Esophagus squamous epithelium (tissue), 5 donors: ENCODE measurements at regions not wholly inside any gene's neighbourhood (a gene's known extent, or its start where the extent isn't known, plus 50 kb on each side); places are given as distances from the start of the nearest gene placed in this dataset.

Experiments used
- DNase-seq: peaks from one replicate; lab custom pipeline; 2025; lab: John Stamatoyannopoulos, UW
- H3K27ac ChIP-seq, 4 donors: fragments of 200-600 bp; sonication (generic); one replicate each; pipeline ENCODE4 v1.5.1; 2016 to 2019; ENCODE audit warnings: mild to moderate bottlenecking in 1 of 4
- H3K27me3 ChIP-seq, 4 donors: fragments of 200-600 bp; sonication (generic); 1 replicate in 3 of 4; 2 replicates in 1 of 4; pipeline versions ENCODE4 v1.5.1 to v1.6.0; 2017 to 2021; ENCODE audit warnings: antibody characterized with exemption in 1 of 4
- H3K36me3 ChIP-seq, 3 donors: fragments of 200-600 bp; sonication (generic); one replicate each; pipeline ENCODE4 v1.5.1; 2016 to 2019
- H3K4me1 ChIP-seq, 3 donors: fragments of 200-600 bp; sonication (generic); one replicate each; pipeline ENCODE4 v1.5.1; 2017 to 2019
- H3K4me3 ChIP-seq, 4 donors: fragments of 200-600 bp; sonication (generic); 1 replicate in 3 of 4; 2 replicates in 1 of 4; pipeline ENCODE4 v1.5.1; 2016 to 2019; ENCODE audit warnings: mild to moderate bottlenecking in 2 of 4, moderate library complexity in 1 of 4
- H3K9me3 ChIP-seq, 3 donors: fragments of 200-600 bp; sonication (generic); one replicate each; pipeline ENCODE4 v1.5.1; 2016 to 2019
- POLR2A ChIP-seq, 4 donors: fragments of 450-650 bp; IDR thresholded peaks; one replicate each; pipeline ENCODE4 v1.6.1; 2017; ENCODE audit warnings: antibody characterized with exemption in 4 of 4, mild to moderate bottlenecking in 4 of 4, moderate library complexity in 3 of 4
- WGBS, 2 donors: methylation state at CpG; one replicate each; pipeline ENCODE4 v1.1.5; 2018; 5-methylcytosine and 5-hydroxymethylcytosine counted together
- intact Hi-C: fragments of 100-400 bp; cut with DNase I; formaldehyde crosslinking; loops from one replicate; pipeline ENCODE4 v1.15.0; 2022
- TF ChIP-seq, protein P1 (sequence below), 6 experiments: fragments of 450-650 bp in 4 of 6; fragments of 200-600 bp in 2 of 6; sonication (generic) in 2 of 6; IDR thresholded peaks; one replicate each; pipeline ENCODE4 v1.5.1; 2016 to 2019; ENCODE audit warnings: antibody characterized with exemption in 6 of 6, mild to moderate bottlenecking in 4 of 6, moderate library complexity in 4 of 6
- donor health status: DM: yes; HTN: yes; CAD: no.

DNA sequence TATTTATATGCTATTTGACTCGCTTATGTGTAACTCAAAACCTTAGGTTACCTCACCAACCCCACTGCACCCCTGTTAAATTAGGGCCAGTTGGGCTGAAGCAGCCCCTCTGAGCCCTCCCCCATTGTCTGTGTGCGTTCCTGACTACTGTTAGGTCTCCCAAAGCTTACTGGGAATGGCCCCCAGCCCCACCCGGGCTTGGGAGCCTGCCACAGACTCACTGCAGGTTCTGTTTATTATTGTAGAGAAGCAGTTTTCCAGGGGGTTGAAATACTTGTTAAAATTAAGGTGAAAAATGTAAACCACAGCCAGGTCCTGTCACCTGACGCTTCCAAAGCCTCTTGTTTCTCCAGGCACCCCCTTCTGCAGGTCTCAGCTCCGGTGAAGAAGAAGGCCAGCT, 151.7 kb downstream of the FOXL1 start:
- whole genome bisulfite sequencing, 2 donors, result 57 to 65% methylated on average over 4 of the region's 5 CpGs
- Histone ChIP-seq H3K27me3 (peaks cover 0 to 84% (median 0%) of the 10 kb centered on the region in 4 donors), H3K36me3 (no peaks in the 10 kb centered on the region), H3K4me1 (no peaks in the 10 kb centered on the region), H3K27ac (no peak overlapping the region), H3K9me3 (no peaks in the 10 kb centered on the region), H3K4me3 (no peak overlapping the region)
- intact Hi-C loops, result no loop called here
- no peak for TF ChIP-seq POLR2A (IDR thresholded peaks at IDR 0.05)
- TF ChIP-seq, protein P1, sequence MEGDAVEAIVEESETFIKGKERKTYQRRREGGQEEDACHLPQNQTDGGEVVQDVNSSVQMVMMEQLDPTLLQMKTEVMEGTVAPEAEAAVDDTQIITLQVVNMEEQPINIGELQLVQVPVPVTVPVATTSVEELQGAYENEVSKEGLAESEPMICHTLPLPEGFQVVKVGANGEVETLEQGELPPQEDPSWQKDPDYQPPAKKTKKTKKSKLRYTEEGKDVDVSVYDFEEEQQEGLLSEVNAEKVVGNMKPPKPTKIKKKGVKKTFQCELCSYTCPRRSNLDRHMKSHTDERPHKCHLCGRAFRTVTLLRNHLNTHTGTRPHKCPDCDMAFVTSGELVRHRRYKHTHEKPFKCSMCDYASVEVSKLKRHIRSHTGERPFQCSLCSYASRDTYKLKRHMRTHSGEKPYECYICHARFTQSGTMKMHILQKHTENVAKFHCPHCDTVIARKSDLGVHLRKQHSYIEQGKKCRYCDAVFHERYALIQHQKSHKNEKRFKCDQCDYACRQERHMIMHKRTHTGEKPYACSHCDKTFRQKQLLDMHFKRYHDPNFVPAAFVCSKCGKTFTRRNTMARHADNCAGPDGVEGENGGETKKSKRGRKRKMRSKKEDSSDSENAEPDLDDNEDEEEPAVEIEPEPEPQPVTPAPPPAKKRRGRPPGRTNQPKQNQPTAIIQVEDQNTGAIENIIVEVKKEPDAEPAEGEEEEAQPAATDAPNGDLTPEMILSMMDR (IDR thresholded peaks at IDR 0.05), result no peak
- no peak for DNase-seq

DNA sequence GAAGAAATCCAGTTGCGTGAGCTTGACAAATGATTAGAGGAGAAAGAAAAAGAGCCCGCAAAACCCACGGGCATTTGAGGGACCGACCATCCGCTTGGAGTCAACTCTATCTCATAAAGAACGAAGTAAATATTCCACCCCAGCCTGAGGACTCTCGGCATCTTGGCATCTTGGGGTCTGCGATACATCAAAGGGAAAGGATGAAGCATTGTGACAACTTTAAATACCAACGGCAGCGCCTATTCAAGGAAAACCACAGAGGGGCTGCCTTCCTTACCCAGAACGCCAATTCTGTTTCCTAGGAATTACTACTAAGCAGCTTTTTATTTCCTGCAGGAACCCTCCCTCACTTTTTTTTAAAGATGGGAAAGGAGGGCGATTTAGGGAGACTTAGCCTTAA, 152.2 kb downstream of the FOXL1 start:
- no peak for DNase-seq
- Histone ChIP-seq H3K4me1 (no peaks in the 10 kb centered on the region), H3K27me3 (peaks cover 0 to 85% (median 0%) of the 10 kb centered on the region in 4 donors), H3K27ac (no peak overlapping the region), H3K9me3 (no peaks in the 10 kb centered on the region), H3K4me3 (no peak overlapping the region), H3K36me3 (no peaks in the 10 kb centered on the region)
- TF ChIP-seq, protein P1 (IDR thresholded peaks at IDR 0.05), result no peak
- TF ChIP-seq POLR2A (IDR thresholded peaks at IDR 0.05), result no peak
- WGBS, 2 donors, result 38 to 53% methylated on average over 12 of the region's 12 CpGs
- intact Hi-C loops, result no loop called here

DNA sequence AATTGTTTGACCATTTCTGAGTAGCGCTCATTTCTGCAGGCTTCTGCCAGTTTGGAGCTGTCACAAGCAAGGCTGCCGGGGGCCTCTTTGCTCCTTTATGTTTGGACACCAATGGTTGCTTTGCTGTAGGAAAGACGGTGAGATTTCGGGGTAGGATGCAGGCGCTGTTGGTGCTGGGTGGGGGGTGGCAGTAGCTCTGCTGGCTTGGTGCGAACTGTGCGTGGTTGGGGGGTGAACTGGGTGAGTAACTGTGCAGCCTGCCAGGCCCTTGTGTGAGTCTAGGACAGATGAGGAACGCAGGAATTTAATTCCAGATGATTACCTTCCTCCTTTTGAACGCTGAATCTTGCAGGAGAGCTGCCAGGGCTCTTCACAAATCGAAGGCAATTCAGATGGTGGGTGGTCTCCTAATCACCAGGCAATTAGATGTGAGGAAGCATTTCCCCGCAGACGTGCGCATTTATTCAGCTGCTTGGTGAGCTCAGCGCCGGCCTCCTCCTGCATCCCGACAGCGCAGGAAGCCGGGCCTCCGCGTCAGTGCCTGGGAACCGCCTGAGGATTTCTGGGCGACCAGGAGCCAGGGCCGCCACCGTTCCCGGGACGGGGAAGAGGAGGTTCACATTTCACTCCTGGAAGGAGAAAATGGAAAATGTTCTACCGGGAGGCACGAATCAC, 154.4 kb downstream of the FOXL1 start:
- DNase-seq, result no peak
- peaks cover 0 to 86% (median 0%) of the 10 kb centered on the region in 4 donors for H3K27me3 ChIP-seq
- intact Hi-C loops, result no loop called here
- no peak for TF ChIP-seq POLR2A (IDR thresholded peaks at IDR 0.05)
- TF ChIP-seq, protein P1 (IDR thresholded peaks at IDR 0.05), result no peak
- H3K4me3 ChIP-seq, result no peak overlapping the region
- no peaks in the 10 kb centered on the region for H3K9me3 ChIP-seq
- WGBS, 2 donors, result 36 to 40% methylated on average over 7 to 16 of the region's 28 CpGs
- H3K4me1 ChIP-seq, result no peaks in the 10 kb centered on the region
- no peaks in the 10 kb centered on the region for H3K36me3 ChIP-seq
- no peak overlapping the region for H3K27ac ChIP-seq

DNA sequence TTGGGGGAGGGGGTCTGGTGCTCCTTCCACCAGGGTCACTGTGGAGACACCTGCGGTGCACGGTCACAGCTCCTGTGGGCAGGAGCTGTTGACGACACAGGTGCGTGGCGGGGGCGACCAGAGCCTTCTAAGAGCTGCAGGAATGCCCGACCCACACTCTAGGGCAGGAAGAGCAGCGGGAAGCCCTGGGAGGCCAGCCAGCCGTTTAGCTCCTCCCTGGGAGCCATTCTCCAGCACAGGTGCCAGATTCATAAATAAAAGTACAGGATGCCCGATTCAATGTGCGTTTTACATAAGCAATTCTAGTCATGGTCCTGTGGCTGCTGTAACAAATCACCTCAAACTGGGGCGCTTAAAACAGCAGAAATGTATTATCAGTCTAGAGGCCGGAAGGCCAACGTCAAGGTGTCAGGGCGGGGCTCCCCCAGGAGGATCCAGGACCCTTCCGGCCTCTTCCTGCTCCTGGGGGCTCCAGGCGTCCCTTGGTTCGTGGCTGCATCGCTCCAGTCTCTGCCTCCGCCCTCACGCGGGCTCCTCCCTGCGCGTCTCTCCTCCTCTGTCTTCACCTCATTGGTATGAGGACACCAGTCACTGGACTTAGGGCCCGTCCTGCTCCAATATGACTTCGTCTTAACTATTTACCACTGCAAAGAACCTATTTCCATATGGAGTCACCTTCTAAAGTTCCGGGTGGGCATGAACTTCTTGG, 155.4 kb downstream of the FOXL1 start:
- Histone ChIP-seq H3K27me3 (peaks cover 0 to 76% (median 0%) of the 10 kb centered on the region in 4 donors), H3K4me1 (no peaks in the 10 kb centered on the region), H3K27ac (no peak overlapping the region), H3K36me3 (no peaks in the 10 kb centered on the region), H3K4me3 (no peak overlapping the region), H3K9me3 (no peaks in the 10 kb centered on the region)
- WGBS, 2 donors, result 68 to 75% methylated on average over 11 to 26 of the region's 27 CpGs
- TF ChIP-seq, protein P1 (IDR thresholded peaks at IDR 0.05), result no peak
- no peak for TF ChIP-seq POLR2A (IDR thresholded peaks at IDR 0.05)
- intact Hi-C loops, result no loop called here
- no peak for DNase-seq
